ENCODE measurements at regions not wholly inside any gene's neighbourhood (a gene's known extent, or its start where the extent isn't known, plus 50 kb on each side); places are given as distances from the start of the nearest gene placed in this dataset.

DNA sequence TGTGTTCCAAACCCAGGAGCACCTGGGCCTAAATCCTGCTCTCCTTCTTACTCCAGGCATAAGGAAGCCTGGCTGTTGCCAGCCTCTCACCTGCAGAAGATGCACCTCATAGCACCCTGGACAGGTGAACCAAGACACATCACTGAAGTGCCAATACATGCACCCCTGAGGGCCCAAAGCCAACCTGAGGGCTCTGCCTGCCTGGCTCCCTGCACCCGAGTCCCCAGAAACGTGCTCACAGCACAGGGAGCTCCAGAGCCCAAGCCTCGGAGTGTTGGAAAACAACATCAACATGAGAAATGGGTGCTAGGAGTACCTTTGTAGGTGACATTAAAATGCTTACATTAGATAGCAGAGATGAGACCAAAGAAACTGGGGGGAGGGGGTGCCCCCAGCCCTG is 96.3 kb upstream of the RAB6C start:
- Histone ChIP-seq H3K36me3 (ENCODE audit: control insufficient read depth in 2 of 2, extremely low read depth in 1 of 2, insufficient read depth in 2 of 2, low read length in 2 of 2) (no peaks in the 10 kb centered on the region), H3K9me1 (ENCODE audit: control insufficient read depth, extremely low read depth, insufficient read depth, low read length) (no peaks in the 10 kb centered on the region), H3K27me3 (ENCODE audit: control insufficient read depth, extremely low read depth, insufficient read depth, low read length) (no peaks in the 10 kb centered on the region), H3K4me1 (ENCODE audit: control insufficient read depth, extremely low read depth, insufficient read depth, low read length) (no peaks in the 10 kb centered on the region), H2AFZ (ENCODE audit: control insufficient read depth, low read length) (no peak overlapping the region), H3K4me2 (ENCODE audit: control insufficient read depth, extremely low read depth, insufficient read depth, low read depth, low read length) (no peak overlapping the region), H3K9ac (ENCODE audit: control insufficient read depth, extremely low read depth, insufficient read depth, low read length) (no peak overlapping the region), H3K9me3 (ENCODE audit: control insufficient read depth, low read depth, low read length) (no peaks in the 10 kb centered on the region), H3K4me3 (ENCODE audit: control insufficient read depth in 2 of 3, extremely low read depth in 1 of 3, insufficient read depth in 2 of 3, low read depth in 1 of 3, low read length in 3 of 3) (no peak overlapping the region), H3K79me2 (ENCODE audit: control insufficient read depth, insufficient read depth, low read length) (no peaks in the 10 kb centered on the region), H4K20me1 (ENCODE audit: control insufficient read depth, extremely low read depth, insufficient read depth, low read length) (no peaks in the 10 kb centered on the region), H3K27ac (ENCODE audit: control insufficient read depth, insufficient read depth, low read length) (no peak overlapping the region)
- FAIRE-seq (no peak), DNase-seq (ENCODE audit: low read depth, low spot score) (no peak)
- TF ChIP-seq, protein P1, sequence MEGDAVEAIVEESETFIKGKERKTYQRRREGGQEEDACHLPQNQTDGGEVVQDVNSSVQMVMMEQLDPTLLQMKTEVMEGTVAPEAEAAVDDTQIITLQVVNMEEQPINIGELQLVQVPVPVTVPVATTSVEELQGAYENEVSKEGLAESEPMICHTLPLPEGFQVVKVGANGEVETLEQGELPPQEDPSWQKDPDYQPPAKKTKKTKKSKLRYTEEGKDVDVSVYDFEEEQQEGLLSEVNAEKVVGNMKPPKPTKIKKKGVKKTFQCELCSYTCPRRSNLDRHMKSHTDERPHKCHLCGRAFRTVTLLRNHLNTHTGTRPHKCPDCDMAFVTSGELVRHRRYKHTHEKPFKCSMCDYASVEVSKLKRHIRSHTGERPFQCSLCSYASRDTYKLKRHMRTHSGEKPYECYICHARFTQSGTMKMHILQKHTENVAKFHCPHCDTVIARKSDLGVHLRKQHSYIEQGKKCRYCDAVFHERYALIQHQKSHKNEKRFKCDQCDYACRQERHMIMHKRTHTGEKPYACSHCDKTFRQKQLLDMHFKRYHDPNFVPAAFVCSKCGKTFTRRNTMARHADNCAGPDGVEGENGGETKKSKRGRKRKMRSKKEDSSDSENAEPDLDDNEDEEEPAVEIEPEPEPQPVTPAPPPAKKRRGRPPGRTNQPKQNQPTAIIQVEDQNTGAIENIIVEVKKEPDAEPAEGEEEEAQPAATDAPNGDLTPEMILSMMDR (optimal IDR thresholded peaks at IDR 0.05 in 1 of 3, IDR thresholded peaks at IDR 0.05 in 1 of 3, conservative IDR thresholded peaks at IDR 0.05 in 1 of 3; ENCODE audit: extremely low read depth in 1 of 3, insufficient read depth in 2 of 3, low read length in 3 of 3) = no peak
- no peak for TF ChIP-seq EZH2 (IDR thresholded peaks at IDR 0.05; ENCODE audit: low read length)
- dilution Hi-C loops (cut with MboI; ENCODE audit: extremely low pct_ligation_motif_present, low sequenced_read_pairs) = no loop called here

DNA sequence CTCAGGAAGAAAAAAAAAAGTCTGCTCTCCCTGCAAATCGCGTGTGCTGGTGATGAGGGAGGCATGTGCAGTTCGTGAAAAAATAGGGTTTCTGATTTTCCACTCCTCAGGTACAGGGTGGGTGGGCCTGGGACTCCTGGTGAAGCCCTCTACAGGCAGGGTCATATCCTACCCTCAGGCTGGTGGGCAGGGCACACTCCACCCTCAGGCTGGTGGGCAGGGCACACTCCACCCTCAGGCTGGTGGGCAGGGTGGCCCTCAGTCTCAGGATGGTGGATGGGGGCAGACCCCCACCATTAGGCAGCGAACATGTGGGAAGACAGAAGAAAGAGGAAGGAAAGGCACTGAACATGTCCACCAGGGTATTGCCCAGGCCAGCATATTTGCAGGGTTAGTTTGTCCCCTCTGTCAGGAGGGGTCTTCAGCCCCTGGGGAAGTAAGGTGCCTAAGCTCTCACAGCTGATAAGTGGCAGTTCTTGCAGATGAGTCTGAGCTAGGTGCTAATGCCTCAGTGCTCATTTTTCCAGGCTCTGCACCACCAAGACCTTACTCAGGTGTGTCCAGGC is 95.2 kb upstream of the RAB6C start:
- DNase-seq (ENCODE audit: low read depth, low spot score) = no peak
- dilution Hi-C loops (cut with MboI; ENCODE audit: extremely low pct_ligation_motif_present, low sequenced_read_pairs) = no loop called here
- no peak for FAIRE-seq

More for the DNA sequence above, 95.2 kb upstream of the RAB6C start:
- no peak overlapping the region for H2AFZ ChIP-seq (ENCODE audit: control insufficient read depth, low read length)
- H3K4me1 ChIP-seq (ENCODE audit: control insufficient read depth, extremely low read depth, insufficient read depth, low read length) = no peaks in the 10 kb centered on the region
- no peaks in the 10 kb centered on the region for H4K20me1 ChIP-seq (ENCODE audit: control insufficient read depth, extremely low read depth, insufficient read depth, low read length)
- H3K4me3 ChIP-seq (ENCODE audit: control insufficient read depth in 2 of 3, extremely low read depth in 1 of 3, insufficient read depth in 2 of 3, low read depth in 1 of 3, low read length in 3 of 3) = no peak overlapping the region
- no peaks in the 10 kb centered on the region for H3K79me2 ChIP-seq (ENCODE audit: control insufficient read depth, insufficient read depth, low read length)
- H3K27ac ChIP-seq (ENCODE audit: control insufficient read depth, insufficient read depth, low read length) = no peak overlapping the region
- no peaks in the 10 kb centered on the region for H3K9me1 ChIP-seq (ENCODE audit: control insufficient read depth, extremely low read depth, insufficient read depth, low read length)
- H3K4me2 ChIP-seq (ENCODE audit: control insufficient read depth, extremely low read depth, insufficient read depth, low read depth, low read length) = no peak overlapping the region
- H3K9ac ChIP-seq (ENCODE audit: control insufficient read depth, extremely low read depth, insufficient read depth, low read length) = no peak overlapping the region
- TF ChIP-seq, protein P1 (optimal IDR thresholded peaks at IDR 0.05 in 1 of 3, IDR thresholded peaks at IDR 0.05 in 1 of 3, conservative IDR thresholded peaks at IDR 0.05 in 1 of 3; ENCODE audit: extremely low read depth in 1 of 3, insufficient read depth in 2 of 3, low read length in 3 of 3) = no peak
- TF ChIP-seq EZH2 (IDR thresholded peaks at IDR 0.05; ENCODE audit: low read length) = no peak
- no peaks in the 10 kb centered on the region for H3K36me3 ChIP-seq (ENCODE audit: control insufficient read depth in 2 of 2, extremely low read depth in 1 of 2, insufficient read depth in 2 of 2, low read length in 2 of 2)
- H3K27me3 ChIP-seq (ENCODE audit: control insufficient read depth, extremely low read depth, insufficient read depth, low read length) = peaks cover 3% of the 10 kb centered on the region
- H3K9me3 ChIP-seq (ENCODE audit: control insufficient read depth, low read depth, low read length) = no peaks in the 10 kb centered on the region
